MM.1S (cell line): ENCODE measurements at regions not wholly inside any gene's neighbourhood (a gene's known extent, or its start where the extent isn't known, plus 50 kb on each side); places are given as distances from the start of the nearest gene placed in this dataset.

Source experiments
- DNase-seq: peaks from one replicate; pipeline ENCODE4 v3.0.0-alpha.2; 2015
- H2AFZ ChIP-seq: fragments of 300-600 bp; sonication (generic); 2 replicates; pipeline ENCODE4 v1.6.0; 2016; ENCODE audit warnings: antibody characterized with exemption, low read length
- H3F3A ChIP-seq: fragments of 300-600 bp; sonication (generic); 2 replicates; pipeline ENCODE4 v1.6.1; 2016; ENCODE audit warnings: mild to moderate bottlenecking, antibody characterized with exemption, low read length, moderate library complexity, mixed read lengths; ENCODE audit not compliant: insufficient read depth
- H3K27ac ChIP-seq: fragments of 300-600 bp; sonication (generic); 2 replicates; pipeline ENCODE4 v1.5.1; 2016; ENCODE audit warnings: mild to moderate bottlenecking, low read length
- H3K27me3 ChIP-seq: fragments of 300-600 bp; sonication (generic); replicated peaks from 2 replicates; pipeline ENCODE4 v1.6.0; 2016; ENCODE audit warnings: low read length; ENCODE audit not compliant: insufficient read depth
- H3K36me3 ChIP-seq: fragments of 300-600 bp; sonication (generic); replicated peaks from 2 replicates; pipeline ENCODE4 v1.6.1; 2016; ENCODE audit warnings: mild to moderate bottlenecking, low read length, mixed read lengths; ENCODE audit not compliant: insufficient read depth
- H3K4me1 ChIP-seq: fragments of 300-600 bp; sonication (generic); 2 replicates; pipeline ENCODE4 v1.6.1; 2016; ENCODE audit warnings: low read length, mixed read lengths
- H3K4me2 ChIP-seq: fragments of 300-600 bp; sonication (generic); 2 replicates; pipeline ENCODE4 v1.6.0; 2016; ENCODE audit warnings: low read depth, low read length
- H3K4me3 ChIP-seq: fragments of 300-600 bp; sonication (generic); 2 replicates; pipeline ENCODE4 v1.5.1; 2016; ENCODE audit warnings: low read length, mixed read lengths
- H3K79me2 ChIP-seq: fragments of 300-600 bp; sonication (generic); 2 replicates; pipeline ENCODE4 v1.6.1; 2016; ENCODE audit warnings: mixed run types, low read length, mixed read lengths
- H3K9ac ChIP-seq: fragments of 300-600 bp; sonication (generic); 2 replicates; pipeline ENCODE4 v1.6.1; 2016; ENCODE audit warnings: low read length, mixed read lengths
- H3K9me2 ChIP-seq: fragments of 300-600 bp; sonication (generic); replicated peaks from 2 replicates; pipeline ENCODE4 v1.6.1; 2016; ENCODE audit warnings: mild to moderate bottlenecking, low read length, mixed read lengths; ENCODE audit not compliant: insufficient read depth
- H3K9me3 ChIP-seq: fragments of 300-600 bp; sonication (generic); replicated peaks from 2 replicates; pipeline ENCODE4 v1.6.1; 2016; ENCODE audit warnings: mild to moderate bottlenecking, low read length, mixed read lengths; ENCODE audit not compliant: insufficient read depth
- H4K20me1 ChIP-seq: fragments of 300-600 bp; sonication (generic); 2 replicates; pipeline ENCODE4 v1.6.1; 2016; ENCODE audit warnings: mild to moderate bottlenecking, low read length, moderate library complexity, mixed read lengths; ENCODE audit not compliant: insufficient read depth
- EZH2 ChIP-seq: fragments of 300-600 bp; sonication (generic); optimal IDR thresholded peaks from 2 replicates; pipeline ENCODE3; 2017; ENCODE audit warnings: low read depth, mild to moderate bottlenecking, antibody characterized with exemption, low read length, mixed read lengths
- EZH2phosphoT487 ChIP-seq: fragments of 300-600 bp; sonication (generic); IDR thresholded peaks from 2 replicates; pipeline ENCODE4 v1.6.1; 2018; ENCODE audit warnings: antibody characterized with exemption, low read length
- TF ChIP-seq, protein P1 (sequence below): fragments of 300-600 bp; sonication (generic); IDR thresholded peaks from 2 replicates; pipeline ENCODE4 v1.5.1; 2016; ENCODE audit warnings: antibody characterized with exemption, low read length, mixed read lengths

DNA sequence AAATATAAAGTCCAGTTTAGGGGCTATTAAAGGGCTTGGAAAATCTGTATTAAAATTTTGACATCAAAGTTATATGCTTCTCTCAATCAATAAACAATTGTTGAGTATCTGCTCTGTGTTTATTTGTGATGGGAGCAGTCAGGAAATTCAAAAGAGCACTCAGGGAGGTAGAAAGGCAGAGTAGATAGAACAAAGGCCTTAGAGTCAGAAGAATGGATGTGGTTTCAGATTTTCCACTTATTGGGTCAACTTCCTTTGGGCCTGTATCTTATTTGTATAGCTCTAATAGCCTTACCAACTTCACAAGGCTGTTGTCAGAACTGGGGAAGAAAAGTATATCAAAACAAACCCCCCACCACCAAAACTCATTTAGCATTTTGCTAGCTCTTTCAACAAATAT lies 302.6 kb downstream of the SPRY2 start:
- Histone ChIP-seq H3K4me3 (no peak overlapping the region), H3K4me2 (no peak overlapping the region), H2AFZ (no peak overlapping the region), H3K27ac (no peak overlapping the region), H3K79me2 (no peaks in the 10 kb centered on the region), H3K9me3 (no peaks in the 10 kb centered on the region), H3K36me3 (no peaks in the 10 kb centered on the region), H3K4me1 (no peaks in the 10 kb centered on the region), H3K9me2 (no peaks in the 10 kb centered on the region), H4K20me1 (no peaks in the 10 kb centered on the region), H3F3A (no peaks in the 10 kb centered on the region), H3K9ac (no peak overlapping the region), H3K27me3 (no peaks in the 10 kb centered on the region)
- no peak for DNase-seq
- TF ChIP-seq EZH2 (no peak), EZH2phosphoT487 (no peak)
- TF ChIP-seq, protein P1, sequence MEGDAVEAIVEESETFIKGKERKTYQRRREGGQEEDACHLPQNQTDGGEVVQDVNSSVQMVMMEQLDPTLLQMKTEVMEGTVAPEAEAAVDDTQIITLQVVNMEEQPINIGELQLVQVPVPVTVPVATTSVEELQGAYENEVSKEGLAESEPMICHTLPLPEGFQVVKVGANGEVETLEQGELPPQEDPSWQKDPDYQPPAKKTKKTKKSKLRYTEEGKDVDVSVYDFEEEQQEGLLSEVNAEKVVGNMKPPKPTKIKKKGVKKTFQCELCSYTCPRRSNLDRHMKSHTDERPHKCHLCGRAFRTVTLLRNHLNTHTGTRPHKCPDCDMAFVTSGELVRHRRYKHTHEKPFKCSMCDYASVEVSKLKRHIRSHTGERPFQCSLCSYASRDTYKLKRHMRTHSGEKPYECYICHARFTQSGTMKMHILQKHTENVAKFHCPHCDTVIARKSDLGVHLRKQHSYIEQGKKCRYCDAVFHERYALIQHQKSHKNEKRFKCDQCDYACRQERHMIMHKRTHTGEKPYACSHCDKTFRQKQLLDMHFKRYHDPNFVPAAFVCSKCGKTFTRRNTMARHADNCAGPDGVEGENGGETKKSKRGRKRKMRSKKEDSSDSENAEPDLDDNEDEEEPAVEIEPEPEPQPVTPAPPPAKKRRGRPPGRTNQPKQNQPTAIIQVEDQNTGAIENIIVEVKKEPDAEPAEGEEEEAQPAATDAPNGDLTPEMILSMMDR, result no peak

DNA sequence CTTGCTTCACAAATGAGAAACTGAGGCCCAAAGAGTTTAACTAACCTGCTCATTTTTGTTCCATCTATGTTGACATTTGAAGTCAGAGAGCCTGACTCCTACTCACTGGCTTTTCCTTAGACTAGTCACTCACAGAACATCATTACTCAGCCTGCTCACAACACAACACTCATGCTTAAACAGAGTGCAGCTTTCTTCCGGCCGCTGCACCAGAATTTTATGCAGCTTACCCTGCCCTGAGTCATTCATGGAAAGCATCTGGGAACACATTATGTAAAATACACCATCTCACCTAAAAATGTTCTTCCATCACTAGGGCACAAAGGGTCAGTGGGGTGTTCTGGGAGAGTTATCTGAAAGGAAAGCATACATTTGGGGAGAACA lies 303.4 kb downstream of the SPRY2 start:
- Histone ChIP-seq H3K27ac (no peak overlapping the region), H3K4me1 (no peaks in the 10 kb centered on the region), H3K9me3 (no peaks in the 10 kb centered on the region), H3K36me3 (no peaks in the 10 kb centered on the region), H2AFZ (no peak overlapping the region), H3F3A (no peaks in the 10 kb centered on the region), H4K20me1 (no peaks in the 10 kb centered on the region), H3K79me2 (no peaks in the 10 kb centered on the region), H3K9me2 (no peaks in the 10 kb centered on the region), H3K9ac (no peak overlapping the region), H3K4me3 (no peak overlapping the region), H3K27me3 (no peaks in the 10 kb centered on the region), H3K4me2 (no peak overlapping the region)
- no peak for DNase-seq
- TF ChIP-seq EZH2 (no peak), EZH2phosphoT487 (no peak)
- TF ChIP-seq, protein P1, result no peak

DNA sequence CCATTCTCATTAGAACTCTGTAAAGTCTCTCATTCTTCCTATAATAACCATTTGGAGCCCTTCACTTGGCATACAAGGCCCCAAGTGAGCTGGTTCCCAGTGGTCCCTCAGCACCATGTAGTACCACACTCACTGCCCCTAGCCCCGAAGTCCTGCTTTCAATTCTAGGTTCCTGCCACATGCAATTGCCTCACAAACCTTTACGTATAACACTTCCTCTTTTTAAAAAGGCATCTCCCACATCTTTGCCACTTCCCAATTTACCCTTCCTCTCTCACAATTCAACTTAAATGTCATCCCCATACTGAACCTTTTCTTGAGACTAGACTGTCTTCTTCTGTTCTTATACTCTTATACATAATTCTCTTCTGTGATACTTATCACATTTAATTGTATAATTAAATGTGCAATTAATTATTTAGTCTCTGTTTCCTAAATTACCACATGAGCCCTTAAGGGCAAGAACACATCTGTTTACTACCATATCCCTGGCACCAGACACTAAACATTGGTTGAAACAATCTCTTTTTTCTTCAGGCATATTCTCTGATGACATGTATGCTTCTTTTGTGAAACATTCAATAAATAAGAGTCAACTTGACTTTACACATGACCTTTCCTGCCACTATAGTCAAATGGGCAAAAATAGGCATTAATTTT lies 304.0 kb downstream of the SPRY2 start:
- no peak overlapping the region for H3K4me2 ChIP-seq
- H3K4me1 ChIP-seq, result no peaks in the 10 kb centered on the region
- no peaks in the 10 kb centered on the region for H3K9me2 ChIP-seq
- TF ChIP-seq, protein P1, result no peak
- no peak for TF ChIP-seq EZH2phosphoT487
- TF ChIP-seq EZH2, result no peak
- DNase-seq, result no peak
- H3K4me3 ChIP-seq, result no peak overlapping the region
- H3K27me3 ChIP-seq, result no peaks in the 10 kb centered on the region
- no peaks in the 10 kb centered on the region for H4K20me1 ChIP-seq
- no peak overlapping the region for H3K9ac ChIP-seq
- no peak overlapping the region for H2AFZ ChIP-seq
- H3K79me2 ChIP-seq, result no peaks in the 10 kb centered on the region
- H3K27ac ChIP-seq, result no peak overlapping the region
- no peaks in the 10 kb centered on the region for H3K36me3 ChIP-seq
- no peaks in the 10 kb centered on the region for H3F3A ChIP-seq
- H3K9me3 ChIP-seq, result no peaks in the 10 kb centered on the region
